SK-N-SH treated with all-trans-retinoic acid at 6 μM for 48 hours (cell line): ENCODE measurements at regions not wholly inside any gene's neighbourhood (a gene's known extent, or its start where the extent isn't known, plus 50 kb on each side); places are given as distances from the start of the nearest gene placed in this dataset.

Source experiments
- ATAC-seq: fragments of 200-7000 bp; cut with Tn5 transposase; 3 replicates; pipeline ENCODE4 v1.9.1; 2020; ENCODE audit warnings: mild to moderate bottlenecking, moderate library complexity
- ARNTL ChIP-seq: fragments of 450-650 bp; formaldehyde crosslinking; IDR thresholded peaks from 2 replicates; pipeline ENCODE4 v1.5.0; 2020; ENCODE audit warnings: low read depth, mild to moderate bottlenecking, moderate library complexity, borderline replicate concordance
- BACH2 ChIP-seq: fragments of 250-450 bp; sonication (Bioruptor Pico); IDR thresholded peaks from 2 replicates; pipeline ENCODE4 v1.9.0; 2021; ENCODE audit warnings: mild to moderate bottlenecking, borderline replicate concordance
- CREB5 ChIP-seq: fragments of 250-450 bp; sonication (Bioruptor Pico); IDR thresholded peaks from 2 replicates; pipeline ENCODE4 v1.5.1; 2020; ENCODE audit warnings: low read depth, mild to moderate bottlenecking, moderate library complexity
- CSDC2 ChIP-seq: fragments of 250-450 bp; sonication (Bioruptor Pico); IDR thresholded peaks from 2 replicates; pipeline ENCODE4 v1.5.0; 2020; ENCODE audit warnings: mild to moderate bottlenecking, moderate library complexity
- CSRNP3 ChIP-seq: fragments of 250-450 bp; sonication (Bioruptor Pico); IDR thresholded peaks from 2 replicates; pipeline ENCODE4 v1.5.1; 2021; ENCODE audit warnings: mild to moderate bottlenecking, moderate library complexity
- ESRRG ChIP-seq: fragments of 250-450 bp; sonication (Bioruptor Pico); IDR thresholded peaks from 2 replicates; pipeline ENCODE4 v1.6.1; 2021; ENCODE audit warnings: mild to moderate bottlenecking
- GLIS3 ChIP-seq: fragments of 250-450 bp; sonication (Bioruptor Pico); IDR thresholded peaks from 2 replicates; pipeline ENCODE4 v1.5.0; 2020; ENCODE audit warnings: mild to moderate bottlenecking, moderate library complexity
- ISL1 ChIP-seq: fragments of 250-450 bp; sonication (Bioruptor Pico); IDR thresholded peaks from 2 replicates; pipeline ENCODE4 v2.1.2; 2022; ENCODE audit warnings: mild to moderate bottlenecking, moderate library complexity
- OSR1 ChIP-seq: fragments of 250-450 bp; sonication (Bioruptor Pico); IDR thresholded peaks from 2 replicates; pipeline ENCODE4 v1.8.0; 2022; ENCODE audit warnings: moderate library complexity, mild to moderate bottlenecking, inconsistent platforms
- PATZ1 ChIP-seq: fragments of 250-450 bp; sonication (Bioruptor Pico); IDR thresholded peaks from 2 replicates; pipeline ENCODE4 v1.8.0; 2020; ENCODE audit warnings: mild to moderate bottlenecking, moderate library complexity, borderline replicate concordance
- POU6F1 ChIP-seq: fragments of 250-450 bp; sonication (Bioruptor Pico); IDR thresholded peaks from 2 replicates; pipeline ENCODE4 v1.8.0; 2021; ENCODE audit warnings: low read depth, mild to moderate bottlenecking, moderate library complexity, borderline replicate concordance
- PPARA ChIP-seq: fragments of 250-450 bp; sonication (Bioruptor Pico); IDR thresholded peaks from 2 replicates; pipeline ENCODE4 v1.5.0; 2020; ENCODE audit warnings: mild to moderate bottlenecking, borderline replicate concordance
- RARB ChIP-seq: fragments of 250-450 bp; sonication (Bioruptor Pico); IDR thresholded peaks from 2 replicates; pipeline ENCODE4 v1.8.0; 2021; ENCODE audit warnings: mild to moderate bottlenecking, moderate library complexity
- SNAI2 ChIP-seq: fragments of 250-450 bp; sonication (Bioruptor Pico); IDR thresholded peaks from 2 replicates; pipeline ENCODE4 v1.5.0; 2020; ENCODE audit warnings: mild to moderate bottlenecking, moderate library complexity
- TCF4 ChIP-seq: fragments of 250-450 bp; sonication (Bioruptor Pico); IDR thresholded peaks from 2 replicates; pipeline ENCODE4 v1.8.0; 2021; ENCODE audit warnings: mild to moderate bottlenecking, moderate library complexity, borderline replicate concordance
- TOX ChIP-seq: fragments of 250-450 bp; sonication (Bioruptor Pico); IDR thresholded peaks from 2 replicates; pipeline ENCODE4 v1.8.0; 2021; ENCODE audit warnings: mild to moderate bottlenecking, moderate library complexity, borderline replicate concordance
- TSHZ2 ChIP-seq: fragments of 250-450 bp; sonication (Bioruptor Pico); IDR thresholded peaks from 2 replicates; pipeline ENCODE4 v1.5.0; 2020; ENCODE audit warnings: mild to moderate bottlenecking, moderate library complexity
- ZC3H10 ChIP-seq: fragments of 250-450 bp; sonication (Bioruptor Pico); IDR thresholded peaks from 2 replicates; pipeline ENCODE4 v1.5.1; 2021; ENCODE audit warnings: mild to moderate bottlenecking, moderate library complexity
- ZFP30 ChIP-seq: fragments of 450-650 bp; formaldehyde crosslinking; IDR thresholded peaks from 2 replicates; pipeline ENCODE4 v1.5.0; 2022; ENCODE audit warnings: mild to moderate bottlenecking, moderate library complexity
- ZNF565 ChIP-seq: fragments of 450-650 bp; formaldehyde crosslinking; conservative IDR thresholded peaks from 2 replicates; pipeline ENCODE4 v1.5.0; 2020; ENCODE audit warnings: low read depth, mild to moderate bottlenecking, moderate library complexity
- ZNF70 ChIP-seq: fragments of 450-650 bp; formaldehyde crosslinking; IDR thresholded peaks from 2 replicates; pipeline ENCODE4 v1.5.0; 2020; ENCODE audit warnings: mild to moderate bottlenecking, moderate library complexity
- ZNF8 ChIP-seq: fragments of 450-650 bp; formaldehyde crosslinking; IDR thresholded peaks from 2 replicates; pipeline ENCODE4 v1.5.0; 2020; ENCODE audit warnings: mild to moderate bottlenecking, moderate library complexity

- ATAC-seq, result no peak
- TF ChIP-seq ZC3H10 (CRISPR knock-in tag), result peak; percentile 9; the same call in 1 of the 2 replicates
- TF ChIP-seq GLIS3, result no peak
Observed at GRCh38 chr2:142716463-142717242, 160.8 kb upstream of the KYNU start.

- TF ChIP-seq ESRRG (CRISPR knock-in tag) (no peak), GLIS3 (no peak), SNAI2 (no peak), PPARA (CRISPR knock-in tag) (no peak), RARB (no peak), PATZ1 (CRISPR knock-in tag) (no peak), ARNTL (CRISPR knock-in tag) (no peak), TOX (CRISPR knock-in tag) (no peak), POU6F1 (CRISPR knock-in tag) (no peak), ZFP30 (CRISPR knock-in tag) (no peak), OSR1 (CRISPR knock-in tag) (no peak), BACH2 (no peak), ISL1 (CRISPR knock-in tag) (no peak), TSHZ2 (CRISPR knock-in tag) (no peak), ZNF8 (CRISPR knock-in tag) (no peak), CREB5 (CRISPR knock-in tag) (no peak), CSDC2 (no peak), CSRNP3 (CRISPR knock-in tag) (no peak), ZNF70 (CRISPR knock-in tag) (no peak)
- no peak for ATAC-seq
Observed at GRCh38 chr2:142714600-142714999, 162.9 kb upstream of the KYNU start.

GRCh38 chr2:142710336-142710735 lies 167.1 kb upstream of the KYNU start:
- ATAC-seq, result no peak
- TF ChIP-seq ZFP30 (CRISPR knock-in tag) (no peak), TCF4 (CRISPR knock-in tag) (no peak), CSDC2 (no peak), BACH2 (no peak), POU6F1 (CRISPR knock-in tag) (no peak), PPARA (CRISPR knock-in tag) (no peak), ZC3H10 (CRISPR knock-in tag) (no peak), ESRRG (CRISPR knock-in tag) (no peak), GLIS3 (no peak), ISL1 (CRISPR knock-in tag) (no peak), TSHZ2 (CRISPR knock-in tag) (no peak), ZNF565 (CRISPR knock-in tag) (no peak), SNAI2 (no peak)
